IMR-90 (cell line): ENCODE measurements at regions not wholly inside any gene's neighbourhood (a gene's known extent, or its start where the extent isn't known, plus 50 kb on each side); places are given as distances from the start of the nearest gene placed in this dataset.

Experiments
- ATAC-seq: fragments of 200-7000 bp; cut with Tn5 transposase; 2 replicates; pipeline ENCODE4 v1.9.1; 2020; ENCODE audit warnings: low read depth, mild to moderate bottlenecking, moderate library complexity
- BruUV-seq: library from RNA; stranded (reverse); fragments of 400-500 nt; replicated peaks from 2 replicates; lab custom pipeline; 2021; lab: Mats Ljungman, UMichigan
- CTCF ChIA-PET: fragments of 300-600 bp; formaldehyde crosslinking; extraction: SDS; loops from one replicate; lab custom pipeline; 2021; ENCODE audit warnings: antibody characterized with exemption; lab: Yijun Ruan, JAX
- POLR2A ChIA-PET: fragments of 300-600 bp; sonication (Branson Sonifier 250); formaldehyde crosslinking; loops from one replicate; lab custom pipeline; 2022; ENCODE audit warnings: antibody characterized with exemption; ENCODE audit not compliant: unreplicated experiment; lab: Charles Lee
- DNase-seq: peaks from one replicate; pipeline ENCODE4 v3.0.0; 2013
- H2AFZ ChIP-seq: replicated peaks from 2 replicates; pipeline ENCODE3; 2013; ENCODE audit warnings: low read length, mild to moderate bottlenecking; ENCODE audit not compliant: poor library complexity
- H2AK5ac ChIP-seq: 2 replicates; pipeline ENCODE4 v1.6.1; 2013; ENCODE audit warnings: low read depth, low read length, inconsistent platforms
- H2AK9ac ChIP-seq: replicated peaks from 2 replicates; pipeline ENCODE3; 2013; ENCODE audit warnings: mild to moderate bottlenecking, low read depth, low read length, moderate library complexity; ENCODE audit not compliant: poor library complexity
- H2BK120ac ChIP-seq: 2 replicates; pipeline ENCODE4 v1.6.1; 2013; ENCODE audit warnings: low read depth, low read length, inconsistent platforms
- H2BK15ac ChIP-seq: 3 replicates; pipeline ENCODE4 v1.6.1; 2013; ENCODE audit warnings: low read depth, low read length, inconsistent platforms
- H2BK20ac ChIP-seq: 2 replicates; pipeline ENCODE4 v1.6.1; 2013; ENCODE audit warnings: low read depth, mild to moderate bottlenecking, inconsistent platforms, low read length, moderate library complexity
- H2BK5ac ChIP-seq: 2 replicates; pipeline ENCODE4 v1.6.1; 2013; ENCODE audit warnings: mild to moderate bottlenecking, low read depth, low read length, inconsistent platforms; ENCODE audit not compliant: poor library complexity, severe bottlenecking
- H3K14ac ChIP-seq: replicated peaks from 2 replicates; pipeline ENCODE4 v1.6.1; 2013; ENCODE audit warnings: low read depth, low read length, inconsistent platforms
- H3K18ac ChIP-seq: 2 replicates; pipeline ENCODE4 v1.6.1; 2013; ENCODE audit warnings: low read depth, low read length, control low read depth
- H3K23ac ChIP-seq: 2 replicates; pipeline ENCODE4 v1.6.1; 2013; ENCODE audit warnings: low read depth, low read length, inconsistent platforms
- H3K27ac ChIP-seq: 2 replicates; pipeline ENCODE4 v1.5.1; 2013; ENCODE audit warnings: mild to moderate bottlenecking, control low read depth, low read length; ENCODE audit not compliant: insufficient read depth
- H3K27me3 ChIP-seq: 2 replicates; pipeline ENCODE4 v1.6.1; 2013; ENCODE audit warnings: low read length; ENCODE audit not compliant: control insufficient read depth, insufficient read depth
- H3K36me3 ChIP-seq: 2 replicates; pipeline ENCODE4 v1.6.1; 2013; ENCODE audit warnings: low read length, mixed read lengths; ENCODE audit not compliant: control insufficient read depth, insufficient read depth
- H3K4ac ChIP-seq: 2 replicates; pipeline ENCODE4 v1.6.1; 2013; ENCODE audit warnings: low read depth, low read length, inconsistent platforms
- H3K4me1 ChIP-seq: 2 replicates; pipeline ENCODE4 v1.6.1; 2013; ENCODE audit warnings: low read length, mixed read lengths; ENCODE audit not compliant: control insufficient read depth, insufficient read depth
- H3K4me2 ChIP-seq: 2 replicates; pipeline ENCODE4 v1.6.1; 2013; ENCODE audit warnings: low read depth, mild to moderate bottlenecking, control low read depth, low read length, moderate library complexity
- H3K4me3 ChIP-seq: 2 replicates; pipeline ENCODE4 v1.5.1; 2013; ENCODE audit warnings: low read depth, mild to moderate bottlenecking, control low read depth, low read length, moderate library complexity; ENCODE audit not compliant: insufficient read depth
- H3K56ac ChIP-seq: 2 replicates; pipeline ENCODE4 v1.6.1; 2013; ENCODE audit warnings: low read length, inconsistent platforms; ENCODE audit not compliant: insufficient read depth; ENCODE audit errors: extremely low read depth
- H3K79me1 ChIP-seq, 2 experiments: 2 replicates each; pipeline ENCODE4 v1.6.1; 2013; ENCODE audit warnings: low read length in 2 of 2, inconsistent platforms in 1 of 2, low read depth in 1 of 2
- H3K9ac ChIP-seq: 2 replicates; pipeline ENCODE4 v1.6.1; 2013; ENCODE audit warnings: low read depth, low read length, control low read depth
- H3K9me1 ChIP-seq: 2 replicates; pipeline ENCODE4 v1.6.1; 2013; ENCODE audit warnings: low read length, inconsistent platforms; ENCODE audit not compliant: insufficient read depth
- H3K9me3 ChIP-seq: 2 replicates; pipeline ENCODE4 v1.6.1; 2013; ENCODE audit warnings: low read length; ENCODE audit not compliant: control insufficient read depth, insufficient read depth
- H4K20me1 ChIP-seq: 2 replicates; pipeline ENCODE4 v1.6.1; 2013; ENCODE audit warnings: low read length, inconsistent platforms; ENCODE audit not compliant: insufficient read depth
- H4K5ac ChIP-seq: 2 replicates; pipeline ENCODE4 v1.6.1; 2013; ENCODE audit warnings: mild to moderate bottlenecking, low read depth, low read length, control low read depth
- H4K8ac ChIP-seq, 2 experiments: 2 replicates each; pipeline ENCODE4 v1.6.1; 2013; ENCODE audit warnings: low read depth in 2 of 2, low read length in 2 of 2, control low read depth in 1 of 2, inconsistent platforms in 1 of 2
- H4K91ac ChIP-seq: 2 replicates; pipeline ENCODE4 v1.6.1; 2013; ENCODE audit warnings: low read depth, low read length, inconsistent platforms; ENCODE audit not compliant: insufficient read depth
- CEBPB ChIP-seq: IDR thresholded peaks from 2 replicates; pipeline ENCODE4 v1.6.1; 2012; ENCODE audit warnings: low read depth, low read length, improper control_type of control experiment
- CHD1 ChIP-seq: IDR thresholded peaks from 2 replicates; pipeline ENCODE4 v1.6.1; 2012; ENCODE audit warnings: low read depth, low read length, improper control_type of control experiment
- MAZ ChIP-seq: IDR thresholded peaks from 2 replicates; pipeline ENCODE4 v1.6.1; 2012; ENCODE audit warnings: low read depth, mild to moderate bottlenecking, low read length, improper control_type of control experiment, moderate library complexity, borderline replicate concordance
- RCOR1 ChIP-seq: IDR thresholded peaks from 2 replicates; pipeline ENCODE4 v1.6.1; 2012; ENCODE audit warnings: mild to moderate bottlenecking, low read length, improper control_type of control experiment; ENCODE audit not compliant: insufficient replicate concordance
- RFX5 ChIP-seq: IDR thresholded peaks from 2 replicates; pipeline ENCODE4 v1.8.0; 2012; ENCODE audit warnings: low read depth, mild to moderate bottlenecking, low read length, moderate library complexity
- SMC3 ChIP-seq: fragments of 150-350 bp; IDR thresholded peaks from 2 replicates; pipeline ENCODE4 v1.6.1; 2016; ENCODE audit warnings: low read depth, mild to moderate bottlenecking, antibody characterized with exemption, low read length, moderate library complexity
- WGBS, 2 experiments: methylation state at CpG; one replicate each; pipeline versions ENCODE4 v1.1.5 to v1.1.7; 2013; ENCODE audit warnings: missing lambda C conversion rate in 2 of 2; ENCODE audit not compliant: insufficient read length in 1 of 2; ENCODE audit errors: extremely low coverage in 2 of 2; 5-methylcytosine and 5-hydroxymethylcytosine counted together
- dilution Hi-C: fragments of 300-500 bp; cut with HindIII; formaldehyde crosslinking; loops from one replicate; pipeline ENCODE4 v1.14.3; 2018; ENCODE audit warnings: low sequenced_read_pairs; ENCODE audit not compliant: unreplicated experiment
- in situ Hi-C: fragments of 300-500 bp; cut with MboI; formaldehyde crosslinking; loops from 3 replicates; pipeline ENCODE4 v1.14.3; 2019; ENCODE audit warnings: low sequenced_read_pairs, inconsistent platforms, mixed read lengths
- intact Hi-C: fragments of 100-400 bp; cut with micrococcal nuclease; formaldehyde crosslinking; loops from 2 replicates; pipeline ENCODE4 v1.10.0; 2022
- TF ChIP-seq, protein P1 (sequence below): fragments of 150-350 bp; IDR thresholded peaks from 2 replicates; pipeline ENCODE4 v1.6.1; 2016; ENCODE audit warnings: low read depth, mild to moderate bottlenecking, low read length, moderate library complexity, borderline replicate concordance

DNA sequence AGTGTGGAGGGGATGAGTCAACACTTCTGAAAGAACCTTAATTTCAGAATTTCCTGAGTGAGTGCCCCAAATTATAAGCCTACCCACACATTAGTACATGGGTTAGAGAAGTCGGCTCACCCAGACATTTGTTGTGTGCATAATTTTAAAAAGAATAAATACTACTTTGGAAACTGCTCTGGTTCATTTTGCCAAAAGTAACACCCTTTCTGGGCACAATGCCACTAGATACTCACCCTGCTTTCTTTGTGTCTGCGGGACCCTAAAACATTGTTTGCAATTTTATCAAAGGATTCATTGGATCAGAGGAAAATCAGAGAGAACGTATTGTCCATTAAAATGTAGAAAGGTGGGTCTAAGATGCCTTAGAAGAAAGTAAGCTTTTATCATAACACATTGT is 245.5 kb upstream of the NRP1 start:
- no peak overlapping the region for H3K4me3 ChIP-seq
- in situ Hi-C loops, result no loop called here
- TF ChIP-seq CHD1 (no peak), SMC3 (no peak), RCOR1 (no peak), RFX5 (no peak), MAZ (no peak), CEBPB (no peak)
- TF ChIP-seq, protein P1, sequence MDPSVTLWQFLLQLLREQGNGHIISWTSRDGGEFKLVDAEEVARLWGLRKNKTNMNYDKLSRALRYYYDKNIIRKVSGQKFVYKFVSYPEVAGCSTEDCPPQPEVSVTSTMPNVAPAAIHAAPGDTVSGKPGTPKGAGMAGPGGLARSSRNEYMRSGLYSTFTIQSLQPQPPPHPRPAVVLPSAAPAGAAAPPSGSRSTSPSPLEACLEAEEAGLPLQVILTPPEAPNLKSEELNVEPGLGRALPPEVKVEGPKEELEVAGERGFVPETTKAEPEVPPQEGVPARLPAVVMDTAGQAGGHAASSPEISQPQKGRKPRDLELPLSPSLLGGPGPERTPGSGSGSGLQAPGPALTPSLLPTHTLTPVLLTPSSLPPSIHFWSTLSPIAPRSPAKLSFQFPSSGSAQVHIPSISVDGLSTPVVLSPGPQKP, result no peak
- BruUV-seq, result no TSS peak
- H2AFZ ChIP-seq, result no peak overlapping the region
- no peak overlapping the region for H3K4me2 ChIP-seq
- no peak overlapping the region for H3K27ac ChIP-seq
- H3K36me3 ChIP-seq, result no peaks in the 10 kb centered on the region
- DNase-seq (no peak), ATAC-seq (no peak)
- no peak overlapping the region for H3K56ac ChIP-seq
- H3K9ac ChIP-seq, result no peak overlapping the region
- no peak overlapping the region for H2BK20ac ChIP-seq
- H4K8ac ChIP-seq, result no peak overlapping the region
- H3K4ac ChIP-seq, result no peak overlapping the region
- WGBS, 2 experiments, result no CpG with 5 or more reads among the region's 3 CpGs
- no peak overlapping the region for H2AK9ac ChIP-seq
- no peaks in the 10 kb centered on the region for H3K4me1 ChIP-seq
- H3K27me3 ChIP-seq, result peaks cover 11% of the 10 kb centered on the region
- no peak overlapping the region for H3K18ac ChIP-seq
- no peak overlapping the region for H2AK5ac ChIP-seq
- no peaks in the 10 kb centered on the region for H3K9me3 ChIP-seq
- ChIA-PET CTCF (interaction anchor here (0.9 kb wide), 1 partner anchor 20 kb away, joined by 3 read pairs; no protein-coding TSS in a partner anchor), POLR2A (no interaction called here)
- no peak overlapping the region for H2BK120ac ChIP-seq
- H3K14ac ChIP-seq, result no peak overlapping the region
- H3K9me1 ChIP-seq, result no peaks in the 10 kb centered on the region
- H2BK15ac ChIP-seq, result no peak overlapping the region
- no peak overlapping the region for H4K5ac ChIP-seq
- H3K79me1 ChIP-seq, result no peaks in the 10 kb centered on the region
- H4K91ac ChIP-seq, result no peak overlapping the region
- dilution Hi-C loops, result no loop called here
- intact Hi-C loops, result no loop called here
- no peak overlapping the region for H3K23ac ChIP-seq
- no peak overlapping the region for H2BK5ac ChIP-seq
- no peaks in the 10 kb centered on the region for H4K20me1 ChIP-seq
